ENCODE measurements at regions not wholly inside any gene's neighbourhood (a gene's known extent, or its start where the extent isn't known, plus 50 kb on each side); places are given as distances from the start of the nearest gene placed in this dataset.
A peak's percentile ranks its signal among the peaks of the same experiment; 100 is the strongest.

DNA sequence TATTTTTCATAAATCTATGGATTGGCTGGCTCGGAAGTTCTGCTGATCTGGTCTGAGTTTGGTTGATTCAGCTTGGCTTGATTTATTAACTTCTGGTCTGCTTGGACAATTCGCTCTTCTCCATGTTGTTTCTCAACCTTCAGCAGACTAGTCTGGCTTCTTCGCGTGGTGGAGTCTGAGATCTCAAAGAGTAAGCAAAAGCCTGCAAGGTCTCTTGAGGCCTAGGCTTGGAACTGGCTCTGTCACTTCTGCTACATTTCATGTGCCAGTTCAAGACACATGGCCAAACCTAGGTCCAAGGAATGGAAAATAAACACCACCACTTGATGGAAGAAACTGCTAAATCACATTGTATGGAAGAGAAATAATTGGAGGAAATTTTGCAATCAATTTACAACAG, 115.1 kb upstream of the JAG1 start:
- Histone ChIP-seq H3K36me3 (no peaks in the 10 kb centered on the region), H3K27ac (no peak overlapping the region), H3K27me3 (ENCODE audit: low read depth) (no peaks in the 10 kb centered on the region), H3K9me3 (no peaks in the 10 kb centered on the region), H3K4me3 (no peak overlapping the region), H3K4me1 (no peaks in the 10 kb centered on the region)
- ATAC-seq (no peak), DNase-seq (no peak)
- intact Hi-C loops (cut with DNase I), result no loop called here
- TF ChIP-seq, protein P1, sequence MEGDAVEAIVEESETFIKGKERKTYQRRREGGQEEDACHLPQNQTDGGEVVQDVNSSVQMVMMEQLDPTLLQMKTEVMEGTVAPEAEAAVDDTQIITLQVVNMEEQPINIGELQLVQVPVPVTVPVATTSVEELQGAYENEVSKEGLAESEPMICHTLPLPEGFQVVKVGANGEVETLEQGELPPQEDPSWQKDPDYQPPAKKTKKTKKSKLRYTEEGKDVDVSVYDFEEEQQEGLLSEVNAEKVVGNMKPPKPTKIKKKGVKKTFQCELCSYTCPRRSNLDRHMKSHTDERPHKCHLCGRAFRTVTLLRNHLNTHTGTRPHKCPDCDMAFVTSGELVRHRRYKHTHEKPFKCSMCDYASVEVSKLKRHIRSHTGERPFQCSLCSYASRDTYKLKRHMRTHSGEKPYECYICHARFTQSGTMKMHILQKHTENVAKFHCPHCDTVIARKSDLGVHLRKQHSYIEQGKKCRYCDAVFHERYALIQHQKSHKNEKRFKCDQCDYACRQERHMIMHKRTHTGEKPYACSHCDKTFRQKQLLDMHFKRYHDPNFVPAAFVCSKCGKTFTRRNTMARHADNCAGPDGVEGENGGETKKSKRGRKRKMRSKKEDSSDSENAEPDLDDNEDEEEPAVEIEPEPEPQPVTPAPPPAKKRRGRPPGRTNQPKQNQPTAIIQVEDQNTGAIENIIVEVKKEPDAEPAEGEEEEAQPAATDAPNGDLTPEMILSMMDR (IDR thresholded peaks at IDR 0.05), result no peak

DNA sequence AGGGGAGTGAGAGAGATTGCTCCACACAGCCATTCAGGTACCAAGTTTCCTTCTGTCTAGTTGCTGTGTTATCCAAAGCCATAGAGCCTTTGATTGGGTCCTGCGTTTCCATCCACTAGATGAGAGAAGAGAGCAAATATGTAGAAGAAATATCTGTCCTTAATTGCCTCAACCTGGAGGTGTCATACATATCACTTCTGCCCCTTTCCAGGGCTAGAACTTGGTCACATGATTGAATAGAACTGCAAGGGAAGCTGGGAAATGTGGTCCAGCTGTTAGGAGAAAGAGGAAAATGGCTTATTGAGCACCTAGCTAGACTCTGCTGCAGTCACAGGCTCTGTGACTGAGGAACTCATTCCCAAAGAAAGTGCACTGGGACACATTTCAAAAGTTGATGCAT, 115.6 kb upstream of the JAG1 start:
- Histone ChIP-seq H3K27me3 (ENCODE audit: low read depth) (no peaks in the 10 kb centered on the region), H3K36me3 (no peaks in the 10 kb centered on the region), H3K27ac (no peak overlapping the region), H3K4me1 (no peaks in the 10 kb centered on the region), H3K9me3 (no peaks in the 10 kb centered on the region), H3K4me3 (no peak overlapping the region)
- ATAC-seq (no peak), DNase-seq (no peak)
- intact Hi-C loops (cut with DNase I), result no loop called here
- TF ChIP-seq, protein P1 (IDR thresholded peaks at IDR 0.05), result no peak

DNA sequence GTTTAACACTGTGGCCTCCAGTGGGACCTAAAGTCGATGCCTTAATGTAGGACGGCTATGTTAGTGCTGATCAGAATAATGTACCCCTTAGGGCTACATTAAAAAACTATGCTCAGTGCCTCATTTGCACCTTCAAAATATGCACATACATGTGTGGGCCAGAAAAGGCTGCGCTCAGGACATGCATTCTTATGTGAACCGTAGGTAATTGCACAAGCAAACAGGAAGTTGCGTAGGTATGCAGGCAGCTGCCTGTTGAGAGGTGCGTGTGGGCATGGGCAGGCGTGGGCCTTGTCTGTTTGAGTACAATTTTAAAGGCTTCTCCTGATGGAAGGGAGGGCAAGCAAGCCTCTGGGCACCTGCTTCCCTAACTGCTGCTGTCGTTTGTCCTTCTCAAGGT, 116.2 kb upstream of the JAG1 start:
- intact Hi-C loops (cut with DNase I), result no loop called here
- Histone ChIP-seq H3K9me3 (no peaks in the 10 kb centered on the region), H3K4me3 (no peak overlapping the region), H3K36me3 (no peaks in the 10 kb centered on the region), H3K27me3 (ENCODE audit: low read depth) (no peaks in the 10 kb centered on the region), H3K27ac (no peak overlapping the region), H3K4me1 (no peaks in the 10 kb centered on the region)
- TF ChIP-seq, protein P1 (IDR thresholded peaks at IDR 0.05), result no peak
- peak in 1 of 2 donors; percentile 30 for ATAC-seq
- no peak for DNase-seq

DNA sequence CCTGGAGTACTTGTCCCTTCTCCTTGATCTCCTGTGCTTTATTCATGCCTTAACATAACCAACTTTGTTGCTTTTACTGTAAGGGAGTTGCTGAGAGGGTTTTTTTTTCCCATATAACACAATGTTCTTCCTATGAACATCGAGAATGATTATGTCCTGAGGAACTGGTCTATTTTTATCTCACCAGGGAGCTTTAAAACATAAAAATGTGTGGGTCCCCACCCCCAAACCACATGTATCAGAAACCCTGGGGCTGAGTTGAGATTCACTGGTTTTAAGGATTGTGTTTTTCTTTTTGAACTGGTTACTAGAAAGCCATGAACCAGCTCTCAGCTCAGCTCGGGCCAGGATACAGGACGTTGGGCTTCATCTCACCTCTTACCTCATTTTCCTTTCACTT, 118.5 kb upstream of the JAG1 start:
- Histone ChIP-seq H3K9me3 (no peaks in the 10 kb centered on the region), H3K36me3 (no peaks in the 10 kb centered on the region), H3K27me3 (ENCODE audit: low read depth) (no peaks in the 10 kb centered on the region), H3K27ac (no peak overlapping the region), H3K4me1 (no peaks in the 10 kb centered on the region), H3K4me3 (no peak overlapping the region)
- ATAC-seq (no peak), DNase-seq (no peak)
- TF ChIP-seq, protein P1 (IDR thresholded peaks at IDR 0.05), result no peak
- intact Hi-C loops (cut with DNase I), result no loop called here

DNA sequence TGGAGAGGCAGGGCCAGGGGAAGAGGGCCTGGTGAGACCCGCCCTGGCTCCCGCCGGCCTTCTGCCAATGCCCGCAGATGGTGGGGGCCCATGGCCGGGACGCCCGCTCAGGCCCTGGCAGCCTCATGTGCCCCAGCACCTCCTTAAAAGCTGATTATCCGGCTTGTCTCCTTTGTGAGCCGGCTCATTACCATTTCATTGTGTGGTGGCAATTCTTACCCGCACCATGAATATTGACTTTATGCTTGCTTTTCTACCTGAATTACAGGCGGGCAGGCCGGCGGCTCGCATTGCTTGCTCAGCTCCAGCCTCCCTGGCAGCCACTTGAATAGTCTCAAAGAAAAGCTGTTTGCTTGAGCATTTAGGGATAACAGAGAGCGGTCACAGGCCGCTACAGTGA, 120.0 kb upstream of the JAG1 start:
- DNase-seq (no peak), ATAC-seq (no peak)
- intact Hi-C loops (cut with DNase I), result no loop called here
- H3K27ac ChIP-seq, result no peak overlapping the region
- TF ChIP-seq, protein P1 (IDR thresholded peaks at IDR 0.05), result no peak
- H3K4me1 ChIP-seq, result no peaks in the 10 kb centered on the region
- no peak overlapping the region for H3K4me3 ChIP-seq
- no peaks in the 10 kb centered on the region for H3K9me3 ChIP-seq
- no peaks in the 10 kb centered on the region for H3K27me3 ChIP-seq (ENCODE audit: low read depth)
- H3K36me3 ChIP-seq, result no peaks in the 10 kb centered on the region

DNA sequence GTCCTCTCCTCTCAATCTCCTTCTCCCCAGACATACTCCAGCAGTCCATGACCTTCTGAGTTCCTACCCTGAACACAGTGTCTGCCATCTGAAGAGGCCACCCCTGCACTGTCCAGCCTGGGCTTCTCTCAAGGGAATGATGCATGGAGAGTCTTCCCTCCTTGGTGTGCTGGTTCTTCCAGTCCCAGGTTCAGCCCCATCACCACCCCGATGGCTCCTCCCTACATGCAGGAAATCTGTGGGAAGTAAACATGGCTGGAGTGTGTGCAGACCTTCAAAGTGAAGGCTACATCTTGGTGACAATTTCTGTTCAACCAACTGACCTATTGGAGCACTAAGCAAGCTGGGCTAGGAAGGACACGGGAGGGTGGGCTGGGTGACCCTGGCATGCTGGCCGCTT, 121.0 kb upstream of the JAG1 start:
- no peak overlapping the region for H3K27ac ChIP-seq
- intact Hi-C loops (cut with DNase I), result no loop called here
- no peaks in the 10 kb centered on the region for H3K9me3 ChIP-seq
- DNase-seq (no peak), ATAC-seq (no peak)
- no peaks in the 10 kb centered on the region for H3K27me3 ChIP-seq (ENCODE audit: low read depth)
- TF ChIP-seq, protein P1 (IDR thresholded peaks at IDR 0.05), result no peak
- no peaks in the 10 kb centered on the region for H3K4me1 ChIP-seq
- no peaks in the 10 kb centered on the region for H3K36me3 ChIP-seq
- no peak overlapping the region for H3K4me3 ChIP-seq
